ENCODE measurements at regions not wholly inside any gene's neighbourhood (a gene's known extent, or its start where the extent isn't known, plus 50 kb on each side); places are given as distances from the start of the nearest gene placed in this dataset.

DNA sequence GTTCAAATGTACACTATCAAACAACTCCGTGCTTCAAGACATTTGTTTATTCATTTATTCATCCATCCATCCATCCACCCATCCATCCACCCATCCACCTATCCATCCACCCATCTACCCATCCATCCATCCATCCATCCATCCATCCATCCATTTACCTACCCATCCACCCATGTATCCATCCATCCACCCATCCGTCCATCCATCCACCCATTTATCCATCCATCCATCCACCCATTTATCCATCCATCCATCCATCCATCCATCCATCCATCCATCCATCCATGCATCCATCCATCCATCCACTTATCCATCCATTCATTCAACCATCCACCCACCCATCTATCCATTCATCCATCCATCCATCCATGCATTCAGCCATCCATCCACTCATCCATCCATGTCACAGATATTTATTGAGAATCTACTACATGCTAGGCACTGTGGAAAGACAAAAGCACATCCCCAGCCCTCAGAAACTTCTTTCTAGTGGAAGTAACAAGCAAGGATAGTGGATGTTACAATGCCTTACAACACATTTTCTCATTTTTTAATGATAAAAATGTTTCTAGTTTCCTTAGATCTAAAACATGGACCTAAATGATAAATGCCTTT, 237.6 kb downstream of the ZNF536 start:
- in situ Hi-C loops (cut with MboI; ENCODE audit: low pct_unique_long_range_greater_than_20kb, low sequenced_read_pairs, unreplicated experiment), result no loop called here
- no peak for DNase-seq (ENCODE audit: low spot score)
- TF ChIP-seq, protein P1, sequence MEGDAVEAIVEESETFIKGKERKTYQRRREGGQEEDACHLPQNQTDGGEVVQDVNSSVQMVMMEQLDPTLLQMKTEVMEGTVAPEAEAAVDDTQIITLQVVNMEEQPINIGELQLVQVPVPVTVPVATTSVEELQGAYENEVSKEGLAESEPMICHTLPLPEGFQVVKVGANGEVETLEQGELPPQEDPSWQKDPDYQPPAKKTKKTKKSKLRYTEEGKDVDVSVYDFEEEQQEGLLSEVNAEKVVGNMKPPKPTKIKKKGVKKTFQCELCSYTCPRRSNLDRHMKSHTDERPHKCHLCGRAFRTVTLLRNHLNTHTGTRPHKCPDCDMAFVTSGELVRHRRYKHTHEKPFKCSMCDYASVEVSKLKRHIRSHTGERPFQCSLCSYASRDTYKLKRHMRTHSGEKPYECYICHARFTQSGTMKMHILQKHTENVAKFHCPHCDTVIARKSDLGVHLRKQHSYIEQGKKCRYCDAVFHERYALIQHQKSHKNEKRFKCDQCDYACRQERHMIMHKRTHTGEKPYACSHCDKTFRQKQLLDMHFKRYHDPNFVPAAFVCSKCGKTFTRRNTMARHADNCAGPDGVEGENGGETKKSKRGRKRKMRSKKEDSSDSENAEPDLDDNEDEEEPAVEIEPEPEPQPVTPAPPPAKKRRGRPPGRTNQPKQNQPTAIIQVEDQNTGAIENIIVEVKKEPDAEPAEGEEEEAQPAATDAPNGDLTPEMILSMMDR (IDR thresholded peaks at IDR 0.05; ENCODE audit: extremely low read depth, insufficient read depth, missing control alignments), result no peak

GRCh38 chr19:30608471-30608870, 236.3 kb downstream of the ZNF536 start:
- no peak for DNase-seq (ENCODE audit: low spot score)
- in situ Hi-C loops (cut with MboI; ENCODE audit: low pct_unique_long_range_greater_than_20kb, low sequenced_read_pairs, unreplicated experiment), result no loop called here
- TF ChIP-seq, protein P1 (IDR thresholded peaks at IDR 0.05; ENCODE audit: extremely low read depth, insufficient read depth, missing control alignments), result no peak
